AG10803 (cell line): ENCODE measurements at regions not wholly inside any gene's neighbourhood (a gene's known extent, or its start where the extent isn't known, plus 50 kb on each side); places are given as distances from the start of the nearest gene placed in this dataset.

Experiments used
- DNase-seq: peaks from one replicate; pipeline ENCODE4 v3.0.0; 2010; ENCODE audit warnings: low read depth
- H3K4me3 ChIP-seq: 2 replicates; pipeline ENCODE4 v1.5.1; 2011; ENCODE audit warnings: mild to moderate bottlenecking, low read length, control low read depth
- TF ChIP-seq, protein P1 (sequence below): conservative IDR thresholded peaks from 2 replicates; pipeline ENCODE4 v1.5.1; 2011; ENCODE audit warnings: mild to moderate bottlenecking, low read length, control low read depth, inconsistent platforms

DNA sequence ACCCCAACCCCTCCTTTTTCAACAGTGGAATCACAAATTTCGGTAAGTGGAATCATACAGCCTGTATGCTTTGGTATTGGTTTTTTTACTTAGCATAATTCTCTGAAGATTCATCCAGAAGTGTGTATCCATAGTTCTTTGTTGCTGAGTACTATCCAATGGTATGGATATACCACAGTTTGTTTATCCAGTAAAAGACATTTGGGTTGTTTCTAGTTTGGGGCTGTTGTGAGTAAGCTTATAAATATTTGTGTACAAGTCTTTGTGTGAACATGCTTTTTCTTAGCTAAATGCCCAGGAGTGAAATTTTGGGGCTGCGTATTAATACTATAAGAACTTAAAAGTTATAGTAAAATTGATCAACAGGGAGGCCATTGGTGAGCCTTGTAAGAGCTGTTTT, 57.5 kb upstream of the GC start:
- H3K4me3 ChIP-seq = no peak overlapping the region
- DNase-seq = no peak
- TF ChIP-seq, protein P1, sequence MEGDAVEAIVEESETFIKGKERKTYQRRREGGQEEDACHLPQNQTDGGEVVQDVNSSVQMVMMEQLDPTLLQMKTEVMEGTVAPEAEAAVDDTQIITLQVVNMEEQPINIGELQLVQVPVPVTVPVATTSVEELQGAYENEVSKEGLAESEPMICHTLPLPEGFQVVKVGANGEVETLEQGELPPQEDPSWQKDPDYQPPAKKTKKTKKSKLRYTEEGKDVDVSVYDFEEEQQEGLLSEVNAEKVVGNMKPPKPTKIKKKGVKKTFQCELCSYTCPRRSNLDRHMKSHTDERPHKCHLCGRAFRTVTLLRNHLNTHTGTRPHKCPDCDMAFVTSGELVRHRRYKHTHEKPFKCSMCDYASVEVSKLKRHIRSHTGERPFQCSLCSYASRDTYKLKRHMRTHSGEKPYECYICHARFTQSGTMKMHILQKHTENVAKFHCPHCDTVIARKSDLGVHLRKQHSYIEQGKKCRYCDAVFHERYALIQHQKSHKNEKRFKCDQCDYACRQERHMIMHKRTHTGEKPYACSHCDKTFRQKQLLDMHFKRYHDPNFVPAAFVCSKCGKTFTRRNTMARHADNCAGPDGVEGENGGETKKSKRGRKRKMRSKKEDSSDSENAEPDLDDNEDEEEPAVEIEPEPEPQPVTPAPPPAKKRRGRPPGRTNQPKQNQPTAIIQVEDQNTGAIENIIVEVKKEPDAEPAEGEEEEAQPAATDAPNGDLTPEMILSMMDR = no peak

DNA sequence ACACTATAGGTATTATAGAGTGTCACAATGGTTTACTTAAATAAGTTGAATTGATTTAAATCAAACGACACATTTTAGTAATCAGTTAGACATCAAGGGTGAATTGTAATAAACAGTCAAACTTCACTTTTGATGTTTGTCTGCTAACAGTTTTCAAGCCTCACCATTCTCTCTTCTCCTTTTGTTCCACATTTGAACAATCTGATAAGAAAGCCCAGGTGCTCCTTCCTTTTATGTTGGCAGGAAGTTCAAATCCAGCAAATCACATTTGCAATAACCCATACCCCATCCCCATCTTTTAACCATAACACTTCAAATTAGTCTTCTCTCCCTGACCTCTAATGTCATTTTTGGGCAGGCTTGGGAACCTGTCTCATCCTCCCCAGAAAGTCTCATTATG, 63.4 kb upstream of the GC start:
- DNase-seq = no peak
- no peak overlapping the region for H3K4me3 ChIP-seq
- TF ChIP-seq, protein P1 = no peak

DNA sequence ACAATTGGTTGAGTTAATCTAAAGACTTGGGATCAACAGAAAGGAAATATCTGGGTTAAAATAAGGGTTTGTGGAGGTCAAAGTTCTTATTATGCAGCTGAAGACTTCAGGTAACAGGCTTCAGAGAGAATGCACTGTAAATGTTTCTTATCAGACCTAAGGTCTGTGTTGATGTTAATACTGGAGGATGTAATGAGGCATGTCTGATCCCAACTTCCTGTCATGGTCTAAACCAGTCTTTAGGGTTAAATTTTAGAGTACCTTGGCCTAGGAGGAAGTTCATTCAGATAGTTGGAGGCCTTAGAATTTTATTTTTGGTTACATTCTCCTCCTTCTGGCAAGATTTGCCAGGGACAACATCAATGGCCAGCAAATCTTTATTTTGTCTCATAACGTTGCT, 72.1 kb upstream of the GC start:
- no peak overlapping the region for H3K4me3 ChIP-seq
- DNase-seq = no peak
- TF ChIP-seq, protein P1 = no peak

- no peak for DNase-seq
- TF ChIP-seq, protein P1 = no peak
- H3K4me3 ChIP-seq = no peak overlapping the region
Measured at GRCh38 chr4:71857713-71858451, 74.0 kb upstream of the GC start.

- TF ChIP-seq, protein P1 = no peak
- no peak for DNase-seq
Measured at GRCh38 chr4:71860643-71861042, 76.8 kb upstream of the GC start.

GRCh38 chr4:71862315-71862714, 78.4 kb upstream of the GC start:
- H3K4me3 ChIP-seq = no peak overlapping the region
- TF ChIP-seq, protein P1 = no peak
- no peak for DNase-seq

More at GRCh38 chr4:71860643-71861042, 76.8 kb upstream of the GC start:
- no peak overlapping the region for H3K4me3 ChIP-seq

GRCh38 chr4:71863457-71863856, 79.6 kb upstream of the GC start:
- no peak for DNase-seq
- TF ChIP-seq, protein P1 = no peak
- no peak overlapping the region for H3K4me3 ChIP-seq
